WTC11 (cell line): ENCODE measurements at regions not wholly inside any gene's neighbourhood (a gene's known extent, or its start where the extent isn't known, plus 50 kb on each side); places are given as distances from the start of the nearest gene placed in this dataset.

Experiments used
- ATAC-seq: fragments of 200-7000 bp; cut with Tn5 transposase; 2 replicates; pipeline ENCODE4 v1.10.0; 2021; ENCODE audit warnings: mild to moderate bottlenecking, moderate library complexity
- CTCF ChIA-PET: fragments of 300-600 bp; sonication (Branson Sonifier 250); formaldehyde crosslinking; loops from one replicate; lab custom pipeline; 2021; ENCODE audit warnings: antibody characterized with exemption; lab: Charles Lee
- POLR2A ChIA-PET: fragments of 350-600 bp; sonication (Branson Sonifier 250); formaldehyde crosslinking; loops from one replicate; lab custom pipeline; 2021; ENCODE audit warnings: antibody characterized with exemption; lab: Charles Lee
- DNase-seq: peaks from one replicate; pipeline ENCODE4 v3.0.0; 2021; ENCODE audit warnings: low spot score
- H3K27ac Mint-ChIP-seq: 2 replicates; pipeline ENCODE4 v1.8.0; 2021; ENCODE audit warnings: mixed read lengths
- H3K27me3 Mint-ChIP-seq: 2 replicates; pipeline ENCODE4 v1.8.0; 2021; ENCODE audit warnings: low read depth, mild to moderate bottlenecking, moderate library complexity, mixed read lengths
- H3K36me3 Mint-ChIP-seq: 2 replicates; pipeline ENCODE4 v1.8.0; 2021; ENCODE audit warnings: mixed read lengths
- H3K4me1 Mint-ChIP-seq: 2 replicates; pipeline ENCODE4 v1.8.0; 2022; ENCODE audit warnings: mixed read lengths
- H3K4me3 Mint-ChIP-seq: 2 replicates; pipeline ENCODE4 v1.8.0; 2021; ENCODE audit warnings: mild to moderate bottlenecking, moderate library complexity, mixed read lengths
- H3K9me3 Mint-ChIP-seq: 2 replicates; pipeline ENCODE4 v1.8.0; 2021; ENCODE audit warnings: mixed read lengths
- ATF1 ChIP-seq: sonication (generic); formaldehyde crosslinking; IDR thresholded peaks from 2 replicates; pipeline ENCODE4 v1.8.1; 2023; ENCODE audit warnings: mild to moderate bottlenecking, moderate library complexity, missing genetic modification reagents
- ESRRA ChIP-seq: sonication (generic); formaldehyde crosslinking; IDR thresholded peaks from 2 replicates; pipeline ENCODE4 v1.8.1; 2022; ENCODE audit warnings: mild to moderate bottlenecking, missing genetic modification reagents, borderline replicate concordance
- MXD4 ChIP-seq: fragments of 250-450 bp; sonication (Bioruptor Pico); IDR thresholded peaks from 2 replicates; pipeline ENCODE4 v1.8.0; 2021; ENCODE audit warnings: mild to moderate bottlenecking, moderate library complexity, borderline replicate concordance
- NFYB ChIP-seq: sonication (generic); formaldehyde crosslinking; conservative IDR thresholded peaks from 2 replicates; pipeline ENCODE4 v1.8.0; 2022; ENCODE audit warnings: low read depth, missing genetic modification reagents
- SMAD4 ChIP-seq: sonication (generic); formaldehyde crosslinking; IDR thresholded peaks from 2 replicates; pipeline ENCODE4 v1.8.0; 2022; ENCODE audit warnings: mild to moderate bottlenecking, missing genetic modification reagents
- TF ChIP-seq, protein P1 (sequence below): sonication (generic); formaldehyde crosslinking; IDR thresholded peaks from 2 replicates; pipeline ENCODE4 v1.8.1; 2023; ENCODE audit warnings: mild to moderate bottlenecking, missing genetic modification reagents
- TF ChIP-seq, protein P2 (sequence below): fragments of 250-450 bp; sonication (Bioruptor Pico); IDR thresholded peaks from 2 replicates; pipeline ENCODE4 v1.9.0; 2021; ENCODE audit warnings: mild to moderate bottlenecking
- TF ChIP-seq, protein P3 (sequence below): sonication (generic); formaldehyde crosslinking; IDR thresholded peaks from 2 replicates; pipeline ENCODE4 v1.8.0; 2023; ENCODE audit warnings: mild to moderate bottlenecking, missing genetic modification reagents
- TF ChIP-seq, protein P4 (sequence below): sonication (generic); formaldehyde crosslinking; IDR thresholded peaks from 2 replicates; pipeline ENCODE4 v1.8.1; 2022; ENCODE audit warnings: mild to moderate bottlenecking, moderate library complexity, missing genetic modification reagents
- TF ChIP-seq, protein P5 (sequence below): fragments of 250-450 bp; sonication (Bioruptor Pico); IDR thresholded peaks from 2 replicates; pipeline ENCODE4 v1.9.0; 2021; ENCODE audit warnings: mild to moderate bottlenecking, borderline replicate concordance
- TF ChIP-seq, protein P6 (sequence below): sonication (generic); formaldehyde crosslinking; IDR thresholded peaks from 2 replicates; pipeline ENCODE4 v1.8.0; 2023; ENCODE audit warnings: missing genetic modification reagents, mild to moderate bottlenecking, borderline replicate concordance
- TF ChIP-seq, protein P7 (sequence below): sonication (generic); formaldehyde crosslinking; IDR thresholded peaks from 2 replicates; pipeline ENCODE4 v1.8.1; 2022; ENCODE audit warnings: mild to moderate bottlenecking, missing genetic modification reagents, moderate library complexity, borderline replicate concordance
- TF ChIP-seq, protein P8 (sequence below): sonication (generic); formaldehyde crosslinking; IDR thresholded peaks from 2 replicates; pipeline ENCODE4 v1.8.0; 2022; ENCODE audit warnings: missing genetic modification reagents

DNA sequence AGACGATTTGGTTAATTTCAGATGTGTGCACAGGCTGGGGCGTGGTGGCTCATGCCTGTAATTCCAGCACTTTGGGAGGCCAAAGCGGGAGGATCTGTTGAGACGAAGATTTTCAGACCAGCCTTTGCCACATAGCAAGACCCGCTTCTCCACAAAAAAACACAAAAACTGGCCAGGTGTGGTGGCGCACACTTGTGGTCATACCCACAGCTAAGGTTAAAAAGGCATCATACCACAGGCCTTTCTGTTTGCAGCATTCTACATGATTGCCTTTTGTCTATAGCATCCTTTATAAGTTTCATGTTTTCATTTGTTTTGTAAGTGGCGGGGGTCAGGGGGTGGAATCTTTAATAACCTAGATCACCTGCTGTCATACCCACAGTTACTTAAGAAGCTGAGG is 239.9 kb upstream of the NOX3 start (continued):
- TF ChIP-seq, protein P1, sequence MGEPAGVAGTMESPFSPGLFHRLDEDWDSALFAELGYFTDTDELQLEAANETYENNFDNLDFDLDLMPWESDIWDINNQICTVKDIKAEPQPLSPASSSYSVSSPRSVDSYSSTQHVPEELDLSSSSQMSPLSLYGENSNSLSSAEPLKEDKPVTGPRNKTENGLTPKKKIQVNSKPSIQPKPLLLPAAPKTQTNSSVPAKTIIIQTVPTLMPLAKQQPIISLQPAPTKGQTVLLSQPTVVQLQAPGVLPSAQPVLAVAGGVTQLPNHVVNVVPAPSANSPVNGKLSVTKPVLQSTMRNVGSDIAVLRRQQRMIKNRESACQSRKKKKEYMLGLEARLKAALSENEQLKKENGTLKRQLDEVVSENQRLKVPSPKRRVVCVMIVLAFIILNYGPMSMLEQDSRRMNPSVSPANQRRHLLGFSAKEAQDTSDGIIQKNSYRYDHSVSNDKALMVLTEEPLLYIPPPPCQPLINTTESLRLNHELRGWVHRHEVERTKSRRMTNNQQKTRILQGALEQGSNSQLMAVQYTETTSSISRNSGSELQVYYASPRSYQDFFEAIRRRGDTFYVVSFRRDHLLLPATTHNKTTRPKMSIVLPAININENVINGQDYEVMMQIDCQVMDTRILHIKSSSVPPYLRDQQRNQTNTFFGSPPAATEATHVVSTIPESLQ, result no peak
- no peak for TF ChIP-seq ESRRA
- TF ChIP-seq, protein P2, sequence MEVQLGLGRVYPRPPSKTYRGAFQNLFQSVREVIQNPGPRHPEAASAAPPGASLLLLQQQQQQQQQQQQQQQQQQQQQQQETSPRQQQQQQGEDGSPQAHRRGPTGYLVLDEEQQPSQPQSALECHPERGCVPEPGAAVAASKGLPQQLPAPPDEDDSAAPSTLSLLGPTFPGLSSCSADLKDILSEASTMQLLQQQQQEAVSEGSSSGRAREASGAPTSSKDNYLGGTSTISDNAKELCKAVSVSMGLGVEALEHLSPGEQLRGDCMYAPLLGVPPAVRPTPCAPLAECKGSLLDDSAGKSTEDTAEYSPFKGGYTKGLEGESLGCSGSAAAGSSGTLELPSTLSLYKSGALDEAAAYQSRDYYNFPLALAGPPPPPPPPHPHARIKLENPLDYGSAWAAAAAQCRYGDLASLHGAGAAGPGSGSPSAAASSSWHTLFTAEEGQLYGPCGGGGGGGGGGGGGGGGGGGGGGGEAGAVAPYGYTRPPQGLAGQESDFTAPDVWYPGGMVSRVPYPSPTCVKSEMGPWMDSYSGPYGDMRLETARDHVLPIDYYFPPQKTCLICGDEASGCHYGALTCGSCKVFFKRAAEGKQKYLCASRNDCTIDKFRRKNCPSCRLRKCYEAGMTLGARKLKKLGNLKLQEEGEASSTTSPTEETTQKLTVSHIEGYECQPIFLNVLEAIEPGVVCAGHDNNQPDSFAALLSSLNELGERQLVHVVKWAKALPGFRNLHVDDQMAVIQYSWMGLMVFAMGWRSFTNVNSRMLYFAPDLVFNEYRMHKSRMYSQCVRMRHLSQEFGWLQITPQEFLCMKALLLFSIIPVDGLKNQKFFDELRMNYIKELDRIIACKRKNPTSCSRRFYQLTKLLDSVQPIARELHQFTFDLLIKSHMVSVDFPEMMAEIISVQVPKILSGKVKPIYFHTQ (CRISPR knock-in tag), result no peak
- TF ChIP-seq, protein P3, sequence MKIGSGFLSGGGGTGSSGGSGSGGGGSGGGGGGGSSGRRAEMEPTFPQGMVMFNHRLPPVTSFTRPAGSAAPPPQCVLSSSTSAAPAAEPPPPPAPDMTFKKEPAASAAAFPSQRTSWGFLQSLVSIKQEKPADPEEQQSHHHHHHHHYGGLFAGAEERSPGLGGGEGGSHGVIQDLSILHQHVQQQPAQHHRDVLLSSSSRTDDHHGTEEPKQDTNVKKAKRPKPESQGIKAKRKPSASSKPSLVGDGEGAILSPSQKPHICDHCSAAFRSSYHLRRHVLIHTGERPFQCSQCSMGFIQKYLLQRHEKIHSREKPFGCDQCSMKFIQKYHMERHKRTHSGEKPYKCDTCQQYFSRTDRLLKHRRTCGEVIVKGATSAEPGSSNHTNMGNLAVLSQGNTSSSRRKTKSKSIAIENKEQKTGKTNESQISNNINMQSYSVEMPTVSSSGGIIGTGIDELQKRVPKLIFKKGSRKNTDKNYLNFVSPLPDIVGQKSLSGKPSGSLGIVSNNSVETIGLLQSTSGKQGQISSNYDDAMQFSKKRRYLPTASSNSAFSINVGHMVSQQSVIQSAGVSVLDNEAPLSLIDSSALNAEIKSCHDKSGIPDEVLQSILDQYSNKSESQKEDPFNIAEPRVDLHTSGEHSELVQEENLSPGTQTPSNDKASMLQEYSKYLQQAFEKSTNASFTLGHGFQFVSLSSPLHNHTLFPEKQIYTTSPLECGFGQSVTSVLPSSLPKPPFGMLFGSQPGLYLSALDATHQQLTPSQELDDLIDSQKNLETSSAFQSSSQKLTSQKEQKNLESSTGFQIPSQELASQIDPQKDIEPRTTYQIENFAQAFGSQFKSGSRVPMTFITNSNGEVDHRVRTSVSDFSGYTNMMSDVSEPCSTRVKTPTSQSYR (CRISPR knock-in tag), result no peak

DNA sequence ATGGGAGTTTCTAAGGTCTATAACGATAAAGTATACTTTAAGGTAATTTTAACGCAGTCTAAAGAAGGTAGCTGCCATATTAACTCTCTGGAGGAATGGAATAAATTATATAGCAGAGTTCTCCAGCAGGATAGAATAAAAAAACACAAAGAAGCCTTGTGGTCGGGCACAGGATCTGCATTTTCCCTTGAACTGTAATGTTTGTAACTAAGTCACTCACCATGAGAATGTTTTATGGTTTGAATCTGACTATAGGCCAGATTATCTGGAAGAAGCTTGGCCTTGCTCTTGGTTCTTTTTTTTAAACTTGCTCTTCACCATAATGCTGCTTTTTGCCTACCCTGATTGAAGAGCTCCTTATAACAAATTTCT is 238.8 kb upstream of the NOX3 start:
- CTCF ChIA-PET, result no interaction called here
- H3K27me3 Mint-ChIP-seq, result no peaks in the 10 kb centered on the region
- no peak for DNase-seq
- no peak for ATAC-seq
- no peak overlapping the region for H3K27ac Mint-ChIP-seq
- H3K36me3 Mint-ChIP-seq, result no peaks in the 10 kb centered on the region
- no peaks in the 10 kb centered on the region for H3K4me1 Mint-ChIP-seq
- POLR2A ChIA-PET, result no interaction called here
- no peak overlapping the region for H3K4me3 Mint-ChIP-seq
- no peaks in the 10 kb centered on the region for H3K9me3 Mint-ChIP-seq
- TF ChIP-seq ATF1 (CRISPR knock-in tag) (no peak), SMAD4 (no peak), MXD4 (CRISPR knock-in tag) (no peak), NFYB (CRISPR knock-in tag) (no peak)
- TF ChIP-seq, protein P4, sequence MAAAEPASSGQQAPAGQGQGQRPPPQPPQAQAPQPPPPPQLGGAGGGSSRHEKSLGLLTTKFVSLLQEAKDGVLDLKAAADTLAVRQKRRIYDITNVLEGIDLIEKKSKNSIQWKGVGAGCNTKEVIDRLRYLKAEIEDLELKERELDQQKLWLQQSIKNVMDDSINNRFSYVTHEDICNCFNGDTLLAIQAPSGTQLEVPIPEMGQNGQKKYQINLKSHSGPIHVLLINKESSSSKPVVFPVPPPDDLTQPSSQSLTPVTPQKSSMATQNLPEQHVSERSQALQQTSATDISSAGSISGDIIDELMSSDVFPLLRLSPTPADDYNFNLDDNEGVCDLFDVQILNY (CRISPR knock-in tag), result no peak
- TF ChIP-seq, protein P5, sequence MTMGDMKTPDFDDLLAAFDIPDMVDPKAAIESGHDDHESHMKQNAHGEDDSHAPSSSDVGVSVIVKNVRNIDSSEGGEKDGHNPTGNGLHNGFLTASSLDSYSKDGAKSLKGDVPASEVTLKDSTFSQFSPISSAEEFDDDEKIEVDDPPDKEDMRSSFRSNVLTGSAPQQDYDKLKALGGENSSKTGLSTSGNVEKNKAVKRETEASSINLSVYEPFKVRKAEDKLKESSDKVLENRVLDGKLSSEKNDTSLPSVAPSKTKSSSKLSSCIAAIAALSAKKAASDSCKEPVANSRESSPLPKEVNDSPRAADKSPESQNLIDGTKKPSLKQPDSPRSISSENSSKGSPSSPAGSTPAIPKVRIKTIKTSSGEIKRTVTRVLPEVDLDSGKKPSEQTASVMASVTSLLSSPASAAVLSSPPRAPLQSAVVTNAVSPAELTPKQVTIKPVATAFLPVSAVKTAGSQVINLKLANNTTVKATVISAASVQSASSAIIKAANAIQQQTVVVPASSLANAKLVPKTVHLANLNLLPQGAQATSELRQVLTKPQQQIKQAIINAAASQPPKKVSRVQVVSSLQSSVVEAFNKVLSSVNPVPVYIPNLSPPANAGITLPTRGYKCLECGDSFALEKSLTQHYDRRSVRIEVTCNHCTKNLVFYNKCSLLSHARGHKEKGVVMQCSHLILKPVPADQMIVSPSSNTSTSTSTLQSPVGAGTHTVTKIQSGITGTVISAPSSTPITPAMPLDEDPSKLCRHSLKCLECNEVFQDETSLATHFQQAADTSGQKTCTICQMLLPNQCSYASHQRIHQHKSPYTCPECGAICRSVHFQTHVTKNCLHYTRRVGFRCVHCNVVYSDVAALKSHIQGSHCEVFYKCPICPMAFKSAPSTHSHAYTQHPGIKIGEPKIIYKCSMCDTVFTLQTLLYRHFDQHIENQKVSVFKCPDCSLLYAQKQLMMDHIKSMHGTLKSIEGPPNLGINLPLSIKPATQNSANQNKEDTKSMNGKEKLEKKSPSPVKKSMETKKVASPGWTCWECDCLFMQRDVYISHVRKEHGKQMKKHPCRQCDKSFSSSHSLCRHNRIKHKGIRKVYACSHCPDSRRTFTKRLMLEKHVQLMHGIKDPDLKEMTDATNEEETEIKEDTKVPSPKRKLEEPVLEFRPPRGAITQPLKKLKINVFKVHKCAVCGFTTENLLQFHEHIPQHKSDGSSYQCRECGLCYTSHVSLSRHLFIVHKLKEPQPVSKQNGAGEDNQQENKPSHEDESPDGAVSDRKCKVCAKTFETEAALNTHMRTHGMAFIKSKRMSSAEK (CRISPR knock-in tag), result no peak
- TF ChIP-seq, protein P6, sequence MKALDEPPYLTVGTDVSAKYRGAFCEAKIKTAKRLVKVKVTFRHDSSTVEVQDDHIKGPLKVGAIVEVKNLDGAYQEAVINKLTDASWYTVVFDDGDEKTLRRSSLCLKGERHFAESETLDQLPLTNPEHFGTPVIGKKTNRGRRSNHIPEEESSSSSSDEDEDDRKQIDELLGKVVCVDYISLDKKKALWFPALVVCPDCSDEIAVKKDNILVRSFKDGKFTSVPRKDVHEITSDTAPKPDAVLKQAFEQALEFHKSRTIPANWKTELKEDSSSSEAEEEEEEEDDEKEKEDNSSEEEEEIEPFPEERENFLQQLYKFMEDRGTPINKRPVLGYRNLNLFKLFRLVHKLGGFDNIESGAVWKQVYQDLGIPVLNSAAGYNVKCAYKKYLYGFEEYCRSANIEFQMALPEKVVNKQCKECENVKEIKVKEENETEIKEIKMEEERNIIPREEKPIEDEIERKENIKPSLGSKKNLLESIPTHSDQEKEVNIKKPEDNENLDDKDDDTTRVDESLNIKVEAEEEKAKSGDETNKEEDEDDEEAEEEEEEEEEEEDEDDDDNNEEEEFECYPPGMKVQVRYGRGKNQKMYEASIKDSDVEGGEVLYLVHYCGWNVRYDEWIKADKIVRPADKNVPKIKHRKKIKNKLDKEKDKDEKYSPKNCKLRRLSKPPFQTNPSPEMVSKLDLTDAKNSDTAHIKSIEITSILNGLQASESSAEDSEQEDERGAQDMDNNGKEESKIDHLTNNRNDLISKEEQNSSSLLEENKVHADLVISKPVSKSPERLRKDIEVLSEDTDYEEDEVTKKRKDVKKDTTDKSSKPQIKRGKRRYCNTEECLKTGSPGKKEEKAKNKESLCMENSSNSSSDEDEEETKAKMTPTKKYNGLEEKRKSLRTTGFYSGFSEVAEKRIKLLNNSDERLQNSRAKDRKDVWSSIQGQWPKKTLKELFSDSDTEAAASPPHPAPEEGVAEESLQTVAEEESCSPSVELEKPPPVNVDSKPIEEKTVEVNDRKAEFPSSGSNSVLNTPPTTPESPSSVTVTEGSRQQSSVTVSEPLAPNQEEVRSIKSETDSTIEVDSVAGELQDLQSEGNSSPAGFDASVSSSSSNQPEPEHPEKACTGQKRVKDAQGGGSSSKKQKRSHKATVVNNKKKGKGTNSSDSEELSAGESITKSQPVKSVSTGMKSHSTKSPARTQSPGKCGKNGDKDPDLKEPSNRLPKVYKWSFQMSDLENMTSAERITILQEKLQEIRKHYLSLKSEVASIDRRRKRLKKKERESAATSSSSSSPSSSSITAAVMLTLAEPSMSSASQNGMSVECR (CRISPR knock-in tag), result no peak
- TF ChIP-seq, protein P7, sequence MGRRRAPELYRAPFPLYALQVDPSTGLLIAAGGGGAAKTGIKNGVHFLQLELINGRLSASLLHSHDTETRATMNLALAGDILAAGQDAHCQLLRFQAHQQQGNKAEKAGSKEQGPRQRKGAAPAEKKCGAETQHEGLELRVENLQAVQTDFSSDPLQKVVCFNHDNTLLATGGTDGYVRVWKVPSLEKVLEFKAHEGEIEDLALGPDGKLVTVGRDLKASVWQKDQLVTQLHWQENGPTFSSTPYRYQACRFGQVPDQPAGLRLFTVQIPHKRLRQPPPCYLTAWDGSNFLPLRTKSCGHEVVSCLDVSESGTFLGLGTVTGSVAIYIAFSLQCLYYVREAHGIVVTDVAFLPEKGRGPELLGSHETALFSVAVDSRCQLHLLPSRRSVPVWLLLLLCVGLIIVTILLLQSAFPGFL (CRISPR knock-in tag), result no peak
- TF ChIP-seq, protein P8, sequence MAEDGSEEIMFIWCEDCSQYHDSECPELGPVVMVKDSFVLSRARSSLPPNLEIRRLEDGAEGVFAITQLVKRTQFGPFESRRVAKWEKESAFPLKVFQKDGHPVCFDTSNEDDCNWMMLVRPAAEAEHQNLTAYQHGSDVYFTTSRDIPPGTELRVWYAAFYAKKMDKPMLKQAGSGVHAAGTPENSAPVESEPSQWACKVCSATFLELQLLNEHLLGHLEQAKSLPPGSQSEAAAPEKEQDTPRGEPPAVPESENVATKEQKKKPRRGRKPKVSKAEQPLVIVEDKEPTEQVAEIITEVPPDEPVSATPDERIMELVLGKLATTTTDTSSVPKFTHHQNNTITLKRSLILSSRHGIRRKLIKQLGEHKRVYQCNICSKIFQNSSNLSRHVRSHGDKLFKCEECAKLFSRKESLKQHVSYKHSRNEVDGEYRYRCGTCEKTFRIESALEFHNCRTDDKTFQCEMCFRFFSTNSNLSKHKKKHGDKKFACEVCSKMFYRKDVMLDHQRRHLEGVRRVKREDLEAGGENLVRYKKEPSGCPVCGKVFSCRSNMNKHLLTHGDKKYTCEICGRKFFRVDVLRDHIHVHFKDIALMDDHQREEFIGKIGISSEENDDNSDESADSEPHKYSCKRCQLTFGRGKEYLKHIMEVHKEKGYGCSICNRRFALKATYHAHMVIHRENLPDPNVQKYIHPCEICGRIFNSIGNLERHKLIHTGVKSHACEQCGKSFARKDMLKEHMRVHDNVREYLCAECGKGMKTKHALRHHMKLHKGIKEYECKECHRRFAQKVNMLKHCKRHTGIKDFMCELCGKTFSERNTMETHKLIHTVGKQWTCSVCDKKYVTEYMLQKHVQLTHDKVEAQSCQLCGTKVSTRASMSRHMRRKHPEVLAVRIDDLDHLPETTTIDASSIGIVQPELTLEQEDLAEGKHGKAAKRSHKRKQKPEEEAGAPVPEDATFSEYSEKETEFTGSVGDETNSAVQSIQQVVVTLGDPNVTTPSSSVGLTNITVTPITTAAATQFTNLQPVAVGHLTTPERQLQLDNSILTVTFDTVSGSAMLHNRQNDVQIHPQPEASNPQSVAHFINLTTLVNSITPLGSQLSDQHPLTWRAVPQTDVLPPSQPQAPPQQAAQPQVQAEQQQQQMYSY, result no peak
